GM18873 (cell line): ENCODE measurements at regions not wholly inside any gene's neighbourhood (a gene's known extent, or its start where the extent isn't known, plus 50 kb on each side); places are given as distances from the start of the nearest gene placed in this dataset.
A peak's percentile ranks its signal among the peaks of the same experiment; 100 is the strongest.
"Not testable (repeated sequence)": the region's sequence is repeated elsewhere in the genome, so short reads cannot be mapped to it uniquely, and the experiment has no call there.

ENCODE experiments used
- ATAC-seq: cut with Tn5 transposase; IDR thresholded peaks from one replicate; pipeline ENCODE4 v1.9.1; 2021; ENCODE audit warnings: mild to moderate bottlenecking, moderate library complexity, moderate number of reproducible peaks; ENCODE audit not compliant: unreplicated experiment, low FRiP score

GRCh38 chr9:99650187-99650874, 171.4 kb upstream of the NR4A3 start:
- ATAC-seq: no peak

- ATAC-seq: peak; percentile 84
These were observed 161.5 kb upstream of the NR4A3 start for GRCh38 chr9:99660191-99660636.

GRCh38 chr9:99663297-99663696, 158.4 kb upstream of the NR4A3 start:
- no peak for ATAC-seq

GRCh38 chr9:99663856-99664255, 157.8 kb upstream of the NR4A3 start:
- ATAC-seq: no peak

- ATAC-seq: no peak
These were observed 155.1 kb upstream of the NR4A3 start for GRCh38 chr9:99666571-99666970.

GRCh38 chr9:99670886-99671285, 150.8 kb upstream of the NR4A3 start:
- ATAC-seq: not testable (repeated sequence)

- ATAC-seq: no peak
These were observed 144.4 kb upstream of the NR4A3 start for GRCh38 chr9:99677281-99677680.

- no peak for ATAC-seq
These were observed 143.1 kb upstream of the NR4A3 start for GRCh38 chr9:99678566-99678965.

- no peak for ATAC-seq
These were observed 141.5 kb upstream of the NR4A3 start for GRCh38 chr9:99680191-99680590.

GRCh38 chr9:99681113-99681512, 140.6 kb upstream of the NR4A3 start:
- ATAC-seq: no peak

- ATAC-seq: no peak
These were observed 139.3 kb upstream of the NR4A3 start for GRCh38 chr9:99682378-99682777.

- ATAC-seq: no peak
These were observed 138.8 kb upstream of the NR4A3 start for GRCh38 chr9:99682870-99683269.

GRCh38 chr9:99690573-99690972, 131.1 kb upstream of the NR4A3 start:
- ATAC-seq: no peak

GRCh38 chr9:99693888-99694287, 127.8 kb upstream of the NR4A3 start:
- no peak for ATAC-seq

GRCh38 chr9:99694393-99694792, 127.3 kb upstream of the NR4A3 start:
- ATAC-seq: no peak

GRCh38 chr9:99699396-99699795, 122.3 kb upstream of the NR4A3 start:
- no peak for ATAC-seq

- no peak for ATAC-seq
These were observed 109.5 kb upstream of the NR4A3 start for GRCh38 chr9:99712214-99712613.

- ATAC-seq: no peak
These were observed 107.8 kb upstream of the NR4A3 start for GRCh38 chr9:99713838-99714306.

GRCh38 chr9:99718631-99719030, 103.1 kb upstream of the NR4A3 start:
- no peak for ATAC-seq

GRCh38 chr9:99720455-99721050, 101.1 kb upstream of the NR4A3 start:
- ATAC-seq: peak; percentile 57

GRCh38 chr9:99721898-99722297, 99.8 kb upstream of the NR4A3 start:
- no peak for ATAC-seq

- no peak for ATAC-seq
These were observed 98.8 kb upstream of the NR4A3 start for GRCh38 chr9:99722877-99723276.
